ENCODE measurements at regions not wholly inside any gene's neighbourhood (a gene's known extent, or its start where the extent isn't known, plus 50 kb on each side); places are given as distances from the start of the nearest gene placed in this dataset.

- DNase-seq, result no peak
Observed at GRCh38 chr15:58235961-58236360, 97.8 kb downstream of the AQP9 start.

GRCh38 chr15:58240191-58240932, 102.2 kb downstream of the AQP9 start:
- no peak for DNase-seq

DNA sequence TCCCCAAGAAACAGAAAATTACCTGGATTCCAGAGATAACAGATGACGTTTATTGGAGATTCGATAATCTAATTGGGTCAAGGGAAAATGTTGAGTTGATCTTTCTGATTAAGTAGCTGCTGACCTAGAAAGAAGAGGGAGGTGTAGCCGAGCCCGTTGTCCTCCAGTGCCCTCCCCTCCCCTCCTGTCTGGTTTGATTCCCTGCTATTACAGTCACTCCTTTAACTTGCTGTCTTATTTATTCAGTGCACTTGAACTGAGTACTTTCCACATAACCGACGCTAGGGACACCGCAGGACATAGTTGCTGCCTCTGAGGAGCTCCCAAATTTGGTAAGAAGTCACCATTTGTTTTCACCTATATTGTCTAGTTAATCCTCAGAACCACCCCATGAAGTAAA, 103.7 kb downstream of the AQP9 start:
- DNase-seq, result no peak

DNA sequence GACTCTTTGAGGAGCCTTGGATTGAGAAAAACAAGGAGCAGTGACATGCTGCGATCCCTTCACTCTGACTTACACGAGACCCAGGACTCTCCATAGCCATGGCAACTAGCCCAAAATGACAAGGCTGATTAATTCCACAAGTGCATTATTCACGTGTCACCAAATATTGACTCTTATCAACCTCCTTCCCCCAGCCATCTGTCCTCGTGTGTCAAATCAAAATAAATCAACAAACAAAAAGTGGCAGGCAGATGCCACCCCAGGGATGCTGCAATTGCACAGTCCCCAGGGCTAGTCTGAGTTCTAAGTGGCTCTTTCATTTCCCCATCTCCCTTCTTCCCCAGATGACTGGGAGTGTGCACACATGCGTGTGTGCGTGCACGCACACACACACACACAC, 104.9 kb downstream of the AQP9 start:
- peak; percentile 45 for DNase-seq

DNA sequence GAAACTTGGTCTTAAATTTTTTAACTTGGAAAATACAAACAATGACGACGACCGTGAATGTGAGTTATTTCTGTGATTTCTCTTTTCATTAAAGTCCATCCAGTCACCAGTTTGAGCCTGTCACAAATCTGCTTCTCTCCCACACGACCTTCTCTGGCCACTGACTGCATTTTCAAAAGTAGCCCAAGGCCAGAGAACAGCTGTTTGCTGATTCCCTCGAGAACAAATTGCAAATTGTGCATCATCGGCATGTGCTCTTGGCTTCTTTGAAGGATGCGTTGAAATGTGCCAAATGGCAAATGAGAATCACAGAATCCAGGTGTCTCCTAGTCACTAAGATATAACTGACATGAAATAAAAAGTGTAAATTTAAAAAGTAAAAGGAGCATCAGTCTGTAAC, 106.4 kb downstream of the AQP9 start:
- no peak for DNase-seq

DNA sequence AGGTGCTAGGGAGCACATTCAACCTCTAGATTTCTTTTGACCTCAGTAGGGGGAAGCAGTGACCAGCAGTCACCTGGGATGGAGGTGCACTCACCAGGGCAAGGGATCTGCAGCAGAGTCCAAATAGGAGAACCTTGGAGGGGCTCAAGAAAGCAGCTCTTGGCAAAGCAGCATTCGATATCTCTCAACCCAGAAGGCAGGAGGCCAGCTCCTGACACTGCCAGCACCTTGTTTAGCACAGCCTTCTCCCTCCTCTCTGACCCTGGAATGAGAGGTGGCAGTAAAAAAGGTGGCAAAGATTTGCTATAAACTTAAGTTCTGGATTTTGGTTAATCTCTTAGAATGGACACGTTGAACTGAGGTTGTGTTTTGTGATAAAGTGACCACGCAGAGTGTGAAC, 107.9 kb downstream of the AQP9 start:
- no peak for DNase-seq

DNA sequence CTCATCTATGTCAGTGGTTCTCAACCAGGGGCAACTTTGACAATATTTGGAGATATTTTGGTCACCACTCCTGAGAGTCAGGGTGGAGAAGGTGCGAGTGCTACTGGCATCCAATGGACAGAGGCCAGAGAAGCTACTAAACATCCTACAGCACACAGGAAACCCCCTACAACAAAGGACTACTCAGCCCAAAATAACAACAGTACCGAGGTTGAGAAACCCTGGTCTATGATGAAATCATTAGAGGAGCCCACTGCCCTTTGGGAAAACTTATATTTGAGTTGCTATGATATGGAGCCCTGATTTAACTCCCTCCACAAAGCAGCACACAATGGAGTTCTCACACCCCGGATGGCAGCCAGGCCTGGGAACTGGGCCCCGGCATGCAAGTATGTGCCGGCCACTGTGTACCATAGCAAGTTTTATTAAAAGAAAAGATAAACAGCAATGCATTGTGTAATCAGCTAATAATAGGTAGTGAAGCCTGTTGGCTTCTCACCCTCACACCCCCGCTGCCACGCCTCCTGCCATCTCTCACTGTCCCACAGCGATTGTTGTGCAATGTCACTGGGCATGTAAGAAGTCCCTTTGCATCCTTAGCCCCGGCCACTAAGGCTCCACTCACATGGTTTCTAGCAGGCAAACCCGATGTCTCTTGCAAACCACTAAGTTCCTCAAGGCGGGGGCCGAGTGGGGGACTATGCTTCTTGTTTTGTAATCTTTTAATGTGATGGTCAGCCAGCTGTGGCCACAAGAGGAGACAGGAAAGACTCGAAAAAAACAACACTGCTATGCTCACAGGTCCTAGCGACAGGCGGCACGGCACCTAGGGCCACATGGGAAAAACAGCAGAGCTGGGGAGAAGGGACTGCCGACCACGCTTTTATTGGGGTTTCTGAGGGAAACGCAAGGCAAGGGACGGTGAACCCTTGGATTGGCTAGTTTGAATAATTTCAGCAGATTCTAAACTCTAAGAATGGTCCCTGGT, 110.0 kb downstream of the AQP9 start:
- no peak for DNase-seq

GRCh38 chr15:58249646-58250312, 111.6 kb downstream of the AQP9 start:
- no peak for DNase-seq

DNA sequence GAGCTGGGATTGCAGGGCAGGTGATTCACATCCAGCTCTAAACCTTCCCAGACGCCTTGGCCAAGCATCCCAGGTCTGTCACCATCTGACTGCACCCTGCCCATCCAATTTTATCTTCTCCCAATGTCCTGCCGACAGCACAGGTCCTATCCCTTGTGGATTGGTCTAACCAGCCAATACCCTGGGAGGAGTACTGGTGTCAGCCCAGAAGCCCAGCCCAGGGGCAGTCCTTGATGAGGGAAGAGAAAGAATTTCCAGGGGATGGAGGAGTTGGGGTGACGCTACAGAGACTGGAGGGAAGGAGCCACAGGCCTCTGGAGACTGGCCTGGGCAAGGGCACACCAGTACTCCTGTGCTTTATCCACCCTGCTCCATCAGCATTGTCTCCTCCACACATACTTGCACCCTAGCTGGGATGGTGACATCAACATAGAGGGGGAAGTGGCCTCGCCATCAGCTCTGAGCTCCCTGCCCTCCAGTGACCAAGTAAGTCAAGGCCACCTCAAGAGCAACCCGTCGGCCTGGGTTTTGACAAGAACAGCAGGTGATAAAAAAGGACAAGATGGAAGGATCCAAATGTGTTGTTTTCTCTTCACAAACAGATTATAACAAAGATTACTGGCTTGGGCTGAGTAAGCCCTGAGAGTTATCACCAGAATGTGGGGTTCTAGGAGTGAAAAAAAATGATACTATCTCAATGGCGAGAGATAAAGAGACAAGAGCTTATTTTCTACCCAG, 114.6 kb downstream of the AQP9 start:
- no peak for DNase-seq

- DNase-seq, result no peak
Observed at GRCh38 chr15:58257776-58258325, 119.7 kb downstream of the AQP9 start.

DNA sequence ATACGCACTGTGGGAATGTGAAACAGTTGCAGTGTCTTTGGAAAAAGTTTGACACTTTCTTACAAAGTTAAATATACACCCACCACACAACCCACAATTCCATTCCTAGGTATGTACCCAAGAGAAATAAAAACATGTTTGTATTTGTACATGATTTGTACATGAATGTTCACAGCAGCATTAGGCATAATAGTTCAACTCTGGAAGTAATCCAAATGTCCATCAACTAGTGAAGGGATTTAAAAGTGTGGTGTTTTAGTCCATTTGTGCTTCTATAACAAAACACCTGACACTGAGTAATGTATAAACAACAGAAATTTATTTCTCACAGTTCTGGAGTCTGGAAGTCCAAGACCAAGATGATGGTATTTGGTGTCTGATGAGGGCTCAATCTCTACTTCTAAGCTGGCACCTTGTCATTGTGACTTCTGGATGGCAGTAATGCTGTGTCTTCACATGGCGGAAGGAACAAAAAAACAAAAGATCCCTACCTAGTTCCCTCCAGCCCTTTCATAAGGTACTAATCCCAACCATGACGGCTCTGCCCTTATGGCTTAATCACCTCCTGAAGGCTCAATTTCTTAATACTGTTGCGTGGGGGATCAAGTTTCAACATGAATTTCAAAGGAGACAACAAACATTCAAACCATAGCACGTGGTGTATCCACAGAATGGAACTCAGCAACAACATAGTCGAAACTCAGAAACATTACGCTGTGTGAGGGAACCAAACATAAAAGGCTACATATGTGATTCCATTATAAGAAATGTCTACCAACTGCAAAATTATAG, 120.5 kb downstream of the AQP9 start:
- no peak for DNase-seq

GRCh38 chr15:58260205-58260724, 122.1 kb downstream of the AQP9 start:
- DNase-seq, result no peak

GRCh38 chr15:58260725-58261267, 122.6 kb downstream of the AQP9 start:
- peak; percentile 45 for DNase-seq

GRCh38 chr15:58261368-58261767, 123.2 kb downstream of the AQP9 start:
- DNase-seq, result no peak

- no peak for DNase-seq
Observed at GRCh38 chr15:58264053-58264971, 126.1 kb downstream of the AQP9 start.

- no peak for DNase-seq
Observed at GRCh38 chr15:58267051-58267450, 128.9 kb downstream of the AQP9 start.

DNA sequence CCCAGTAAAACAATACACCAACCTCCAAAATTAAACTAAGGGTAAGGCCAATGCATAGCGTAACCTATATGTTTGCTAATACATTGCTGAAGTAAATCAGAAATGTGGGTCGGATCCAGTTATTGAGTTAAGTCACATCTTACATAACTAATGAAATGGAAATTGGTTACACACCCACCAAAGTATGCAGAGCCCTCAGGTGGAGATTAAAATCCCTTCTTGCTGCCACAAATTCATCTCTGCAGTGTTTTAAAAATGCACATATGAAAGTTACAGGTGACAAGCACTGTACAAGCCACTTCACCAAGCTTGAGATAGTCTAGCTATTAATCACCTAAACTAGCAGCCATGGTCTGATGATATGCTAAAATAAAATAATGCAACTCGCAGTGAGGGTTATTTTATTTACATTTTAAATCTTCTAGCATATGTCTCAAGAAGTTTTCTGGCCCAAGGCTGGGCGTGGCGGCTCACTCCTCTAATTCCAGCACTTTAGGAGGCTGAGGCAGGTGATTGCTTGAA, 130.6 kb downstream of the AQP9 start:
- DNase-seq, result no peak

GRCh38 chr15:58269455-58270414, 131.6 kb downstream of the AQP9 start:
- no peak for DNase-seq
